HG03460 (cell line): ENCODE measurements at regions not wholly inside any gene's neighbourhood (a gene's known extent, or its start where the extent isn't known, plus 50 kb on each side); places are given as distances from the start of the nearest gene placed in this dataset.
"Not testable (repeated sequence)": the region's sequence is repeated elsewhere in the genome, so short reads cannot be mapped to it uniquely, and the experiment has no call there.

Source experiments
- ATAC-seq: cut with Tn5 transposase; IDR thresholded peaks from one replicate; pipeline ENCODE4 v1.9.1; 2021; ENCODE audit not compliant: unreplicated experiment

DNA sequence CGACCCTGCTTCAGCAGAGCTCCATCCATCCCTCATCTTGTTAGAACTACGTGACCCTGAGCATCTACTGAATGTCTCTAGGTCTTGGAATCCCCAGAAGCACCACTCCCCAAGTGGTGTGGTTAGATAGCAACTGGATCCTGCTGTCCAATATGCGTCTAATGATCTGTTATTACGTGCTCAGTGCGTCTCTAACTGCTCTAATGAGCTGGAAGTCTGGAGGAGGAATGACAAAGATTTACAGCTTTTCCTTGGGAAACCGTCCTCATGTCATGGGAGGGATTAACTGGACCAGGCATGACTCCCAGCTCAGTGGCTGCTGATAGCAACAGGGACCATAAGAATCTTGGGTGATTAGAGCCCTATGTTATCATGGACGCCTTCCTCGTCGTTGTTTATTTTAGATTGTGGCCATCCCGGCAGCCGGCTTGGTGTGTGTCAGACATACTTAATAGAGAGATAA is 150.9 kb downstream of the HS3ST3B1 start:
- no peak for ATAC-seq

DNA sequence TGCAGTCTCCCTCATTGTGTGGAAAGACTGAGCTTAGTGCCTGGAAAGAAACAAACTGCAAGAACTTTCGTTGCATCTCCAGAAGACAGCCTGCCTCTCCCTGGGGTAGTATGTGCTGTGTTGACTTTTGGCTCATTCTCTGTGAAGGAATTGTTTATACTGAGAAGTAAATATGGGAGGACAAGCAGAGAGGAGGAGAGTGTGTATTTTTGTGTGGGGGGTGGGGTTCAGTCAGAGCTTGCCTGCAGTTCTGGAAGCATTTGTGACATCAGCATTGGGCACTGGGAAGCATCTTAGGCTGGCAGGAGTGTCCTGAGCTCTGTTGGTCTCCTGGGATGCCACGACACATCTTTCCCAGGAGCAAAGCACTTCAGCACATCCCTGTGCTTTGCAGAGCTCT is 147.9 kb downstream of the HS3ST3B1 start:
- ATAC-seq: no peak

DNA sequence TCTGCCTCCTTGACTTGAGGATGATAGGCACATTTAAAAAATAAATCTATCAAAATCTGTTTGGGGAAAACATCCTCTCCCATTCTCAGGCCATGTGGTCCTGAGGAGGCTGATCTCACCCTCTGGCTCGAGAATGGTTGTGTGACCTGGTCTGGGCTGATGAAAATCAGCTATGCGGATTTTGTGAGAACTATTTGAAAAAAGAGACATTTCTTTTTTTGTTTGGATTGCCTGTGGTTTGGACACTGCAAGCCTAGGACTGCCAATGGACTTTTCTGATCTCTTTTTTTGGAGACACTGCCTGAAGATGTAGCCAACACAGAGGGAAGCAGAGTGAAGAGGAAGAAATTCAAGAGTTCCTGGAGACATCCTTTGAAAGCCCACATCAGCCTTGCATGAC is 145.9 kb downstream of the HS3ST3B1 start:
- ATAC-seq: no peak

DNA sequence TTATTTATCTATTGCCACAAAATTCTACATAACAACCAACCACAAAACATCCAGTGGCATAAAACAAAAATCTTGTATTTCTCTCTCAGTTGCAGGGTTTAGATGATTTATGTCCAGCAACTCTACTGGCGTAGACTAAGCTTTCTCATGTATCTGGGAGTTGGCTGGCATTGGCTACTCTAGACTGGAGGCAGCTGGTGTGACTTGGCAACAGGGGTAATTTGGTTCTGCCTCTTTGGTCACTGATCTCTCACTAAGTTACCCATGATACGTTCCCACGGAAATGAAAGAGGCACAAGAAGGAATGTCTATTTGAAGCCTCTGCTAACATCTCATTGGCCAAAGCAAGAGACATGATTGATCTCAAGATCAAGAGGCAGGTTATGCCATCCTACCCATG is 144.0 kb downstream of the HS3ST3B1 start:
- ATAC-seq: no peak

DNA sequence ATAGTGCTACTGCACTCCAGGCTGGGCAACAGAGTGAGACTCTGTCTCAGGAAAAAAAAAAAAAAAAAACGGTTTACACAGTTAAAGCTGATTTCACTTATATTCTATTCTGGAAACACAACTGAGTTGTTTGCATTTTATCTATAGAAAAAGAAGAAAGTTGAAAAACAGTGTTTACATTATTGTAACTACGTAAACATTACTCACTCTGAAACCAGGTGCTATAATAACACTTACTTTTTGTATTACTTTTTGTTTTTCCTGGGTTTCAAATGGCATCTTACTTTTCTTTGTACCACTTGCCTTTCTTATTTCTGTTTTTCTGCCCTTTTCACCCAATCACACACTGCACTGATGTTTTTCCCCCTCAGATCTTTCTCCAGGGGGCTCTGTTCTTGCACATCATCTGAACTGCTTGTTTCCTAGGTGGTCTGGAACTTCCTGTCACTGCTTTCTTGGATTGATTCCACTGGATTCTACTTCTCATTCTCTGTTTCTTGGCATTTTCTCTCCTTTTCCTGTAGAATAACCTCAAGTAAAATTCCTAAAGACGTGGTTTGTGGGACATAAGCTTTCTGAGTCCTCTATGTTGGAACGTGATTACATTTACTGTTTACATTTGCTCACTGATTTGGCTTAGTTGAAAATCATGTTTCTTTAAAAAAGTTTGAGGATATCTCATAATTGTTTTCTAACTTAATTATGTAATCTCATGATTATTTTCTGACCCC is 142.1 kb downstream of the HS3ST3B1 start:
- ATAC-seq: no peak

DNA sequence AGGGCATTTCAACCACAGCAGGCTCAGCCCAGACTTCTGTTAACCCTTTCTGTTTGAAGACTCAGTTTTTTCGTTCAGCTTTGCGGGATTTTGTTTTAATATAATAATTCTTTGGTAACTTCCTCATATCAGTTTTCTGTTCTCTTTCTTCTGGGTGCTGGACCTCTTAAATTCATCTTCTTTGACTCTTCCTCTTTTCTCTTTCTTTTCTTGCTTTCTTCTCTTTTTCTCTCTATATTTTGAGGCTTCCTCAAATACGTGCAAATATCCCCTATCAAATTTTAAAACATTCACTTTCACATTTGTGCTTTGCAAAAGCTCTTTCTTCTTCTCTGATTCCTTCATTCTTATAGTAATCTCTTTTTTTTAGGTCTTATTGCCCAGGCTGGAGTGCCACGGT is 136.3 kb downstream of the HS3ST3B1 start:
- no peak for ATAC-seq

DNA sequence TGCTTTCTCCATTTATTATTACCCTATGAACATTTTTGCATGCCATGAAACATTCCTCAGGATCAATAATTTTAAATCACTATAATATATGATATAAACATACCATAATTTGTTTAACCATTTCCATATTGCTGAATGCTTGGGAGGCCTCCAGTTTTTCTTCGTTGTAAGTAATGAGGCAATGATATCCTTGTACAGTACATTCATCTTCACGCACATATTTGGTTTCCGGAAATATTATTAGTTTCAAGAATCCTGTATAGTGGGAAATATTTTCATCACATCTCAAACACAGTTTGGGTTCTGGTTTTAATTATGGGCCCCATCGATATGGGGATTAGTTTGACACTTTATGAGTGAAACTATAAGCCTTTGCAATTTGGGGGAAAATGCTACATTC is 135.4 kb downstream of the HS3ST3B1 start:
- no peak for ATAC-seq

DNA sequence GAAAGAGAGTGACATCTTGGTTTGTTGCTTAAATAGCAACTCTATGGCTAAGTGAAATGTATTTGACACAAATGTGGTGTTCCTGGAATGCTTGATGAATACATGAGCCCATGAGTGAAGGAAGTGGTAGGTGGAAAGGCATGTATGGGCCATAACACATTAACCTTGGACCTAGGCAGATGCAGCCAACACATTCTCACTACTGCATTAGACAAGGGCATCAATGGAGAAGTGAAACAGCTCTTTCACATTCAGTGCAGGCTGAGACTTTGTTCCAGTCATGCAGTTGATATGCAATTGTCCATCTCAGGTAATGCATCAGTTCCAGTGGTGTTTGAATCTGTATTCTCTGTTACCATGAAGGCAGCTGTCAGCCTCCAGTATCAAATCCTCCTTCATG is 133.6 kb downstream of the HS3ST3B1 start:
- ATAC-seq: no peak

DNA sequence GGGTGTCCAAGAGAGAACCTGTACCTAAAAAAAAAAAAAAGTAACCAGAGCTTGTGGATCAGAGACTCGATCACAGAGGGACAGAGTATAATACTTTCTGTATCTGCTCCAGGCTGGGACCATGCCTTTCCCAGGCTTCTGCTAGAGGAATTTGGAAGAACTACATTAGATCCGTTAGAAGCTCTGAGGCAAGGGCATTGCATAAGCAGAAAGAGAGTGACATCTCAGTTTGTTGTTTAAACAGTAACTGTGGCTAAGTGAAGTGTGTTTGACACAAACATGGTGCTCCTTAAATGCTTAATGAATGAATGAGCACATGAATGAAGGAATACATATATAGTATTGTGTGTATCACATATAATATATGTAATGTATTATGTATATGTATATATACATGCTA is 131.2 kb downstream of the HS3ST3B1 start:
- ATAC-seq: no peak

DNA sequence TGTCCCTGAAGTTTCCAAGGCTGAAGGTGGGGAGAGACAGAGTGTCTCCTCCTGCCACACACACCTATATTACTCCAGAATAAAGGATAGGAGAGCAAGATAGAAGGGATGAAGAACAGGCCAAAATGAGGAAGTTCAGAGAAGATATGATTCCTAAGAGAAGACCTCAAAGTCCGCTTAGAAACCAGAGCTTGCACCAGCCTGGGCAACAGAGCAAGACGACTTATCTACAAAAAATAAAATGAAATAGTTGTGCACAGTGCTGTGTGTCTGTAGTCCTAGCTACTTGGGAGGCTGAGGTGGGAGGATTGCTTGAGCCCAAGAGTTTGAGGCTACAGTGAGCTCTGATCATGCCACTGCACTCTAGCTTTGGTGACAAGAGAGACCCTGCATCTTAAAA is 128.2 kb downstream of the HS3ST3B1 start:
- ATAC-seq: no peak

DNA sequence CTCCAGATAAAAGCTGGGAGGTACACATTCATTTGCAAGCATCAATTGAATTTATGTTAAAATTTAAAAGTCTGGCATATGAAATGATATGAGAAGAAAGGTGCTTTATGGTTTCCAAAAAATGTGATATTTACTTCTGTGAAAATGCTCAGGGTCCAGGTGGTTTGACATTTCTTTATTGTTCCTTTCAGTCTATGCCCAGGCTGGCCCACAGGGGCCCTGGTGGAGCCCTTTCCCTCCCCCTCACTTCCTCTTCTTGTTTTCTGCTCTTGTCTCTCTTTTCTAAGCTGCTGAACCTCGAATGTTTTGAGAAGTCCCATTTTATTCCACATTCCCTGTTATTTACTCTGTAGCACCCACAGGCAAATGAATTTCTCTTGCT is 127.8 kb downstream of the HS3ST3B1 start:
- ATAC-seq: peak; percentile 57

DNA sequence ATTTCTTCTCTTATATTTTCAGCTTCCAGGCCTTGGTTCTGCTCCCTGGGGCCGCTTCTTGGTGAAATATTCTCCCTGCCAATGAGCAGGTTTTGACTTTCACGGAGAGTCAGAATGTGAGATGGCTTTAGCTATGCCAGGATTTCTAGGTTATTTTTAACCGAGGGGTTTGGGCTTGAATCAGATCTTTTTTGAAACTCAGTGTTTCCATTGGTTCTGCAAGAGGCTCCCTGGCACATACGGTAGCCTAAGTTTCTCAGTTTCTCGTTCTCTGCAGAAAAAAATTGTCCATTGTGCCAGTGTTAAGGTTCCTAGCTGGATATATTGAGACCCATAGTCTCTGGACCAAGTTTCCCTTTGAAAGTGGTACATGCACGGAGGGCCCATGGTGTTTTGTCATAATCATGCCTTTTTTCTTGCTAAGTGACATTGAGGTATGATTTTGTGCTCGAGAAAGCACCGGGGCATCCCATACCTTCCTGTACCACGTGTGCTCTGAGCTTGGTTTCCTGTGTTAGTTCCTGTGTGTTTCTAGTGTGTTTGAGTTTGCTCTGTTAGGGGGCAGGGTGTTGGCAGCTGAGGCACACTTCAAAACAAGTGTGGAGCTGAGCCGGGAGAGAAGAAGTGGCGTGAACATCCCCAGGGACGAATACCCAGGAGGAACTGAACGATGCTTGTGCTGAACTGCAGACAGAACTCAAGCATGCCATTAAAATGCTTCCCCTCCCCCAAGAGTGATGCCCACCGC is 127.2 kb downstream of the HS3ST3B1 start:
- peak; percentile 75 for ATAC-seq

DNA sequence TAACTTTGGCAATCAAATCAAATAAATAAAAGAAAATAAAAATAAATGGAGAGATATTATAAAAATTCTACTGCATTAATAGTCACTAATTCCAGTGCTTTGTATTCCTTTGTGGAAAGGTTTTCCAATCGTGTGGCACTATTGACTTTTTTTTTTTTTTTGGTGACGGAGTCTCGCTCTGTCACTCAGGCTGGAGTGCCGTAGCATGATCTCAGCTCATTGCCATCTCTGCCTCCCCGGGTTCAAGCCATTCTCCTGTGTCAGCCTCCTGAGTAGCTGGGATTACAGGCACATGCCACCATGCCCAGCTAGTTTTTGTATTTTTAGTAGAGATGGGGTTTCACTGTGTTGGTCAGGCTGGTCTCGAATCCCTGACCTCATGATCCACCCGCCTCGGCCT is 122.3 kb downstream of the HS3ST3B1 start:
- ATAC-seq: not testable (repeated sequence)

DNA sequence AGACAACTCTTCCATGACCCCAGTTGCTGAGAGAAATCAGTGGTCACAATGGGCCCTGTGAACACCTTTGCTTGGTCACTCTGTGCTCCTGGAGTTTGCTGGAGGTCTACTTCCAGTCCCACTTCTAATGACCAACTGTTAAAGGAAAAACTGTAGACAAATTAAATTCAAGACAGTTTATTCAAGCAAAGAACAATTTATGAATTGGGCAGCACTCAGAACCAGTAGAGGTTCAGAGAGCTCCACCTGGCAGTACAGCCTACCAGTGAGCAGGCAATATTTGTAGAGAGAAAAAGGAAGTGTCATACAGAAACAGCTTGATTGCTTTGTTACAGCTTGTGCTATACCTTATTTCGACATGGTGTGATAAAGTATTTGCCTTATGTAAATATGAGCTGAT is 116.5 kb downstream of the HS3ST3B1 start:
- no peak for ATAC-seq

DNA sequence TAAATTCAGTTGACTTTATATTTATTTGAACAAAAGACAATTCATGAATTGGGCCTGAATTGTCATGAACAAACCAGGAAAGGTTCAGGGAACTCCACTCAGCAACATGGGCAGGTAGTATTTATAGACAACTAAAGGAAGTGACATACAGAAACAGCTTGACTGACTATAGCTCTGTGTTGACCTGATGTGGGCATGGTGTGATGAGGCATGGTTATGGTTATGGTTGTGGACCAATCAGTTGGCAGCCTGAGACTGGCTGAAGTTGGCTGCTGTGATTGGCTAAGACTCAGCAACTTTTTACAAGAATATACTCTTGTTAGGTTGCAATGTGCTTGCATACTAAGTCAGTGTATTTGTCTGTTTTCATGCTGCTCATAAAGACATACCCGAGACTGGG is 108.4 kb downstream of the HS3ST3B1 start:
- ATAC-seq: no peak

DNA sequence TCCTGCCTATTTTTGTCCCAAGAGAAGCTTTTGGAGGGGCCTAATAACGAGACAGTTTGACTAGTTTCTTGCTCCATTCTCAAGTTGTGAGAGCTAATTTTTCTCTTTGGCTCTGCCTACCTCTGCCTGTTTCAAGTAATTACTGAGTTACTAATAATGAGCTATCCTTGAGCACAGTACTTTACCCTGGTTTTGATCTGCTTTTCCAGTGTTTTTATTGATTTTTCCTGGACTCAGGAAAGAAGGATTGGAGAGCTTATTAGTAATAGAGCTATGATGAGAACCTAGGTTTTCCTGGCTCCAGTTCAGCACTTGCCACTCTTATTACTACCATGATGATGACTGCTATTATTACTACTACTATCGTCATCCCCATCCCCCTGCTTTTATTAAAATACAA is 106.7 kb downstream of the HS3ST3B1 start:
- ATAC-seq: no peak

DNA sequence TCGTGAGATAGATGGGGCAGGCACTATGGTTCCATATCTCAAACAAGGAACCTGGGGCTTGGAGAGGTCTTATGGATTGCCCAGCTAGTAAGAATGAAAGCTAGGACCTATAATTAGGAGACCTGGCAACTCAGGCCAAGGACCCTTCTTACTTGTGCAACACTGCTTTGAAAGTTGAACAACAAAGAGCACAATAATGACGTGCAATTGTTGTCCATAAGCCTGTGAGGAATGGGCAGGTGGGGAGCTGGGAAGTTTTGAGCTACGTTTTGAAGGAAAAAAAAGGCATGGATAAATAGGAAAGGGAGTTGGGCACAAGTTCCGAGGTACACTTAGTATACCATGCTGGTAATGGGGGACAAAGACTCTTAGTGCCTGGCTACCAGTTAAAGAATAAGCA is 104.3 kb downstream of the HS3ST3B1 start:
- ATAC-seq: no peak
